Astrocyte (in vitro differentiated cells and primary cell): ENCODE measurements at regions not wholly inside any gene's neighbourhood (a gene's known extent, or its start where the extent isn't known, plus 50 kb on each side); places are given as distances from the start of the nearest gene placed in this dataset.

Experiments
- DNase-seq: peaks from one replicate; pipeline ENCODE4 v3.0.0-alpha.2; 2010; ENCODE audit warnings: low read depth
- FAIRE-seq: peaks from 2 replicates; lab custom pipeline; 2011; peaks lifted over from hg19 to GRCh38; lab: Jason Lieb, UNC
- H2AFZ ChIP-seq: 2 replicates; pipeline ENCODE4 v1.6.0; 2012; ENCODE audit warnings: low read depth, low read length, inconsistent platforms
- H3K27ac ChIP-seq: 2 replicates; pipeline ENCODE4 v1.5.1; 2011; ENCODE audit warnings: low read depth, low read length, inconsistent platforms
- H3K27me3 ChIP-seq: 2 replicates; pipeline ENCODE4 v1.6.0; 2011; ENCODE audit warnings: low read length, inconsistent platforms; ENCODE audit not compliant: insufficient read depth
- H3K36me3 ChIP-seq: 2 replicates; pipeline ENCODE4 v1.5.1; 2011; ENCODE audit warnings: low read length, inconsistent platforms; ENCODE audit not compliant: insufficient read depth
- H3K4me1 ChIP-seq: 2 replicates; pipeline ENCODE4 v1.5.1; 2011; ENCODE audit warnings: low read length, inconsistent platforms; ENCODE audit not compliant: insufficient read depth
- H3K4me2 ChIP-seq: 2 replicates; pipeline ENCODE4 v1.6.0; 2012; ENCODE audit warnings: low read length, inconsistent platforms
- H3K4me3 ChIP-seq: 2 replicates; pipeline ENCODE4 v1.5.1; 2011; ENCODE audit warnings: low read depth, mild to moderate bottlenecking, low read length, inconsistent platforms; ENCODE audit not compliant: insufficient read depth
- H3K79me2 ChIP-seq: 2 replicates; pipeline ENCODE4 v1.6.0; 2012; ENCODE audit warnings: mild to moderate bottlenecking, low read length, inconsistent platforms; ENCODE audit not compliant: insufficient read depth
- H3K9ac ChIP-seq: 2 replicates; pipeline ENCODE4 v1.6.0; 2012; ENCODE audit warnings: mild to moderate bottlenecking, low read length, inconsistent platforms
- H3K9me3 ChIP-seq: 2 replicates; pipeline ENCODE4 v1.5.1; 2012; ENCODE audit warnings: low read depth, mild to moderate bottlenecking, low read length, inconsistent platforms; ENCODE audit not compliant: insufficient read depth
- H4K20me1 ChIP-seq: 2 replicates; pipeline ENCODE4 v1.6.0; 2012; ENCODE audit warnings: low read length, inconsistent platforms; ENCODE audit not compliant: insufficient read depth
- H3K27ac Mint-ChIP-seq: one replicate; pipeline ENCODE4 v1.8.0; 2021; ENCODE audit warnings: mild to moderate bottlenecking, mixed read lengths; ENCODE audit not compliant: unreplicated experiment
- H3K27me3 Mint-ChIP-seq: one replicate; pipeline ENCODE4 v1.8.0; 2021; ENCODE audit warnings: low read depth, mixed read lengths; ENCODE audit not compliant: unreplicated experiment
- H3K36me3 Mint-ChIP-seq: one replicate; pipeline ENCODE4 v1.8.0; 2021; ENCODE audit warnings: low read depth, mixed read lengths; ENCODE audit not compliant: unreplicated experiment
- H3K4me1 Mint-ChIP-seq: one replicate; pipeline ENCODE4 v1.8.0; 2021; ENCODE audit warnings: low read depth, mixed read lengths; ENCODE audit not compliant: unreplicated experiment
- H3K4me3 Mint-ChIP-seq: one replicate; pipeline ENCODE4 v1.8.0; 2021; ENCODE audit warnings: mild to moderate bottlenecking, moderate library complexity, mixed read lengths; ENCODE audit not compliant: unreplicated experiment
- H3K9me3 Mint-ChIP-seq: one replicate; pipeline ENCODE4 v1.8.0; 2021; ENCODE audit warnings: mild to moderate bottlenecking, mixed read lengths; ENCODE audit not compliant: unreplicated experiment
- EZH2 ChIP-seq: IDR thresholded peaks from 2 replicates; pipeline ENCODE4 v1.6.1; 2012; ENCODE audit warnings: mild to moderate bottlenecking, low read length, inconsistent platforms; ENCODE audit not compliant: insufficient read depth
- TF ChIP-seq, protein P1 (sequence below): IDR thresholded peaks from 2 replicates; pipeline ENCODE4 v1.5.1; 2011; ENCODE audit warnings: low read depth, mild to moderate bottlenecking, inconsistent platforms, low read length, moderate library complexity; ENCODE audit not compliant: insufficient read depth

DNA sequence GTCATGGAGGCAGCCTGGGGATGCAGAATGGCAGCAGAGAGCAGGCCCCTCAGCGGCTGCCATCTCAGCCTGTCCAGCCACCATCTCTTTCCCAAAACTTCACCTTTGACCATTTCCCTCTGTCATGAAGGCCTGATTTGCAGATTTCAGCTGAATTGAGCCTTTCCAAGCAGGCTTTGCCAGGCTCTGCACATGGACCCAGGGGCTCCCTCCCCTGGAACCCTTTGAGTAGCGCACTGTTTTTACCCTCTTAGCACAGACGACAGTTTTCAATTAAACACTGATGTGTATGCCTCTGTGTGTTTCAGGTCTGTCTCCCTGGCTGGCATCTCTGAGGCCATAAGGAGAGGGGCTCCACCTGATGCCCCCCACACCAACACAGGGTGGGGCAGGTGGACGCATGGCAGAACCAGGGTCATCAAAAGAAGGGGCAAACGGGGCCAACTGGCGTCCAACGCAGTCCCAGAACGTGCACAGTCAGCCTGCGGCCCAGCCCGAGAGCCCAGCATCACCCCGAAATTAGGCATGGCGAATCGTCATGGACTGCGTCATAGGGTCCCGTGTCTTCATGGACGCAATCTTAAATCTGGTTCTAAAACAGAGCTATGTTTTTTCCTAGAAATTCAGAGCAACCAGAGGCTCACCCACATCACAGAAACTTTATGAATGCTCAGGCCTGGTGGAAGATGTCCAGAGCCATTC lies 185.0 kb upstream of the TCERG1L start:
- Histone ChIP-seq H3K4me2 (no peak overlapping the region), H3K27me3 (no peaks in the 10 kb centered on the region), H3K9me3 (peaks cover 17% of the 10 kb centered on the region), H3K4me3 (no peak overlapping the region), H3K4me1 (no peaks in the 10 kb centered on the region), H2AFZ (no peak overlapping the region), H3K27ac (no peak overlapping the region), H3K9ac (no peak overlapping the region), H3K36me3 (no peaks in the 10 kb centered on the region), H4K20me1 (no peaks in the 10 kb centered on the region), H3K79me2 (no peaks in the 10 kb centered on the region)
- FAIRE-seq, result no peak
- DNase-seq, result no peak
- H3K4me1 Mint-ChIP-seq, result no peaks in the 10 kb centered on the region
- TF ChIP-seq, protein P1, sequence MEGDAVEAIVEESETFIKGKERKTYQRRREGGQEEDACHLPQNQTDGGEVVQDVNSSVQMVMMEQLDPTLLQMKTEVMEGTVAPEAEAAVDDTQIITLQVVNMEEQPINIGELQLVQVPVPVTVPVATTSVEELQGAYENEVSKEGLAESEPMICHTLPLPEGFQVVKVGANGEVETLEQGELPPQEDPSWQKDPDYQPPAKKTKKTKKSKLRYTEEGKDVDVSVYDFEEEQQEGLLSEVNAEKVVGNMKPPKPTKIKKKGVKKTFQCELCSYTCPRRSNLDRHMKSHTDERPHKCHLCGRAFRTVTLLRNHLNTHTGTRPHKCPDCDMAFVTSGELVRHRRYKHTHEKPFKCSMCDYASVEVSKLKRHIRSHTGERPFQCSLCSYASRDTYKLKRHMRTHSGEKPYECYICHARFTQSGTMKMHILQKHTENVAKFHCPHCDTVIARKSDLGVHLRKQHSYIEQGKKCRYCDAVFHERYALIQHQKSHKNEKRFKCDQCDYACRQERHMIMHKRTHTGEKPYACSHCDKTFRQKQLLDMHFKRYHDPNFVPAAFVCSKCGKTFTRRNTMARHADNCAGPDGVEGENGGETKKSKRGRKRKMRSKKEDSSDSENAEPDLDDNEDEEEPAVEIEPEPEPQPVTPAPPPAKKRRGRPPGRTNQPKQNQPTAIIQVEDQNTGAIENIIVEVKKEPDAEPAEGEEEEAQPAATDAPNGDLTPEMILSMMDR, result no peak
- TF ChIP-seq EZH2, result no peak
- peaks cover 26% of the 10 kb centered on the region for H3K27me3 Mint-ChIP-seq
- no peak overlapping the region for H3K27ac Mint-ChIP-seq
- H3K9me3 Mint-ChIP-seq, result peaks cover 10% of the 10 kb centered on the region
- no peak overlapping the region for H3K4me3 Mint-ChIP-seq
- no peaks in the 10 kb centered on the region for H3K36me3 Mint-ChIP-seq

DNA sequence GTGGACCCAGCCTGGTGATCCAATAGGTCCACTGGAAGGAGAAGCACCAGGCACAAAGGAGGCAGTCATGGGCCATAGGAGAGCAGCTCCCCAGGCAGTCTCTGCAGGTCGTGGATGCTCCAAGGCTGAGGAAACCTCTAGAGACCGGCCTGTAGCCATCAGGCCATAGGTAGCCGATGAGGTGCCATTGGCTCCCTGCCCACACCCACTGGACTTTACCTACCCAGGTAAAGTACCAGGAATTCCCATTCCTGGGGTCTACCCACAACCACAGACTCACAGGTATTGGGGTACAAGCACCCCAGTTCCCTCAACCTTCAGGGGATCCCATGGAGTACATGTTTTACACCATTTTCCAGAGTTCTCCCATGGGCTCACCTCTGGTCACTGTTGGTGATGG lies 188.0 kb upstream of the TCERG1L start:
- Histone ChIP-seq H3K79me2 (no peaks in the 10 kb centered on the region), H3K4me3 (no peak overlapping the region), H3K4me2 (no peak overlapping the region), H4K20me1 (no peaks in the 10 kb centered on the region), H3K27me3 (no peaks in the 10 kb centered on the region), H3K9me3 (peaks cover 24% of the 10 kb centered on the region), H2AFZ (no peak overlapping the region), H3K36me3 (no peaks in the 10 kb centered on the region), H3K4me1 (no peaks in the 10 kb centered on the region), H3K9ac (no peak overlapping the region), H3K27ac (no peak overlapping the region)
- TF ChIP-seq, protein P1, result no peak
- no peak for TF ChIP-seq EZH2
- no peak overlapping the region for H3K27ac Mint-ChIP-seq
- H3K4me3 Mint-ChIP-seq, result no peak overlapping the region
- H3K4me1 Mint-ChIP-seq, result no peaks in the 10 kb centered on the region
- no peaks in the 10 kb centered on the region for H3K36me3 Mint-ChIP-seq
- no peak for DNase-seq
- FAIRE-seq, result no peak
- peaks cover 32% of the 10 kb centered on the region for H3K27me3 Mint-ChIP-seq
- H3K9me3 Mint-ChIP-seq, result peaks cover 12% of the 10 kb centered on the region

DNA sequence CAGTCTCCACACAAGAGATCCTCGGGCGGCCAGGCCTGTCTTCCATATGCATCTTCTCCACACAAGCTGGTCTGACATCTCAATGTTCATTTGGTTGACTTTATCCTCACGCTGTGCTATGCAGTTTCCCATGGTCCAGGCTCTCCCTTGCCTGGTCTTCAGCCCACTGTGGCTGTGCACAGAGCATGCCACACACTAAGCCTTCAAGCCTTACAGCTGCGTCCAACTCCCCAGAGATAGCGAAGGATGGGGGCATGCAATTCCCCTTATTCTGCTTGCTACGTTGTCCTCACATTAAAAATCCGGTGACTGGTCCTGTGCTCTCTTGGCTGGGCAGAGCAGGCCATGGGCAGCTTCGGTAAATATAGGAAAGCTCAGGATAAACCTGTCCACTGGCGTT lies 188.7 kb upstream of the TCERG1L start:
- H3K9me3 Mint-ChIP-seq, result peaks cover 12% of the 10 kb centered on the region
- Histone ChIP-seq H3K9me3 (peaks cover 24% of the 10 kb centered on the region), H3K27ac (no peak overlapping the region), H3K27me3 (no peaks in the 10 kb centered on the region), H3K4me1 (no peaks in the 10 kb centered on the region), H3K79me2 (no peaks in the 10 kb centered on the region), H3K4me3 (no peak overlapping the region), H3K9ac (no peak overlapping the region), H2AFZ (no peak overlapping the region), H3K4me2 (no peak overlapping the region), H4K20me1 (no peaks in the 10 kb centered on the region), H3K36me3 (no peaks in the 10 kb centered on the region)
- DNase-seq, result no peak
- H3K27ac Mint-ChIP-seq, result no peak overlapping the region
- H3K27me3 Mint-ChIP-seq, result peaks cover 32% of the 10 kb centered on the region
- no peaks in the 10 kb centered on the region for H3K4me1 Mint-ChIP-seq
- no peak overlapping the region for H3K4me3 Mint-ChIP-seq
- no peaks in the 10 kb centered on the region for H3K36me3 Mint-ChIP-seq
- no peak for TF ChIP-seq EZH2
- no peak for FAIRE-seq
